ENCODE measurements at regions not wholly inside any gene's neighbourhood (a gene's known extent, or its start where the extent isn't known, plus 50 kb on each side); places are given as distances from the start of the nearest gene placed in this dataset.

DNA sequence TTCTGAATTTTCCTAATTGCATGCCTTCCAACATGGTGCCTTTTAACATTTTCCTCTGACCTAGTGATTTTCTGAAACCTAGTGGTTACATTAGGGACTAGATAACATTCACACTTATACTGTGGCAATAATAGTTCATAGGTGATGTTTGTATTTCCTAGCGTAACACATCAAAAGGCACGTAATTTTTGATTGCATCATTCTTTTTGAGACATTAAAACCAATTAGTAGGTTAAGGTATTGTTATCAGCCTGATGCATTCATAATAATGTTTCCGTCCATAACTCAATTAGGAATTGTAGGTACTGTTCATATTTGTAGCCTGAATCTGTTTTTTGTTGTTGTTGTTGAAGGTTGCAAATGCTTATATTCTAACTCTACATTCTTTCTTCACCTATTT lies 192.4 kb downstream of the ANXA1 start:
- intact Hi-C loops (cut with DNase I): no loop called here
- no peak for DNase-seq
- Histone ChIP-seq H3K9me3 (ENCODE audit: control insufficient read depth, low read length) (no peaks in the 10 kb centered on the region), H3K27ac (ENCODE audit: low read length) (no peak overlapping the region), H3K4me3 (ENCODE audit: low read length) (no peak overlapping the region), H3K4me1 (ENCODE audit: control insufficient read depth, insufficient read depth, low read length) (no peaks in the 10 kb centered on the region), H3K27me3 (ENCODE audit: control insufficient read depth, insufficient read depth) (no peaks in the 10 kb centered on the region)
- WGBS: 86% methylated on average over 3 of the region's 3 CpGs
- no peak for ATAC-seq

DNA sequence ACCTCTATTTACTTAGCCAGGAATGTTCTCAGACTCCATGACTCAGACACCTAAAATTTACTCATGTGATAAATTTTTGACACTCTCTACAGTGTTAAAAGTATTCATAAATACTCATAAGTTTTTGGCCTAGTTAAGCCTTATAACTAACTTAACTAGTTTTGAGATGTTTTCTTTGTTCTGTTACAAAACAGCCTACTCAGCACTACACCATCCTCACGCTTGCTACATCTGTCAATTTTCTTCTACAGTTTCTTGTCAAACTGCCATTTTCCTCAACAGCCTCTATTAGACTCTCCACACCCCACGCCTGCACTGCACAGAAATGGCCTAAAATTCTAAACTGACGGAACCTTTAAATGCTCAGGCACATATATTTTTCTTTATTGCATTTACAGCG lies 195.5 kb downstream of the ANXA1 start:
- H3K4me3 ChIP-seq (ENCODE audit: low read length): no peak overlapping the region
- DNase-seq (no peak), ATAC-seq (no peak)
- H3K27ac ChIP-seq (ENCODE audit: low read length): no peak overlapping the region
- intact Hi-C loops (cut with DNase I): no loop called here
- no peaks in the 10 kb centered on the region for H3K27me3 ChIP-seq (ENCODE audit: control insufficient read depth, insufficient read depth)
- H3K4me1 ChIP-seq (ENCODE audit: control insufficient read depth, insufficient read depth, low read length): no peaks in the 10 kb centered on the region
- H3K9me3 ChIP-seq (ENCODE audit: control insufficient read depth, low read length): no peaks in the 10 kb centered on the region
- 77% methylated on average over 4 of the region's 4 CpGs for WGBS

DNA sequence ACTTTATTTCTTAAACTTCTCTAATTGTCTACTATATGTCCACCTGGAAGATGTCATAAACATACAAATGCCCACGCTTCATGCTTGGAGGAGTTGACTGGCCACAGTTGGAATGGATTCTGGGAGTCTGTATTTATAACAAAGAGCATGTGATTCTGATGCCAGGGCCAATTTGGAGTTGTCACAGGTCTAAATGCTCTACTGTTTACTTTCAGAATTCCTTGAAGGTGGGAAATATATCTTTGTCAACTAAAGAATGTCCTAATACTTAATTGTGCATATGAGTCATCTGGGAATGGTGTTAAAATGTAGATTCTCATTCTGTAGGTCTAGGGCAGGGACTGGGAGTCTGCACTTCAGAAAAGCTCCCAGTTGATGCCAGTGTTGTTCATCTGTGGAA lies 196.1 kb downstream of the ANXA1 start:
- WGBS: 74% methylated on average over 1 of the region's 1 CpG
- H3K4me1 ChIP-seq (ENCODE audit: control insufficient read depth, insufficient read depth, low read length): no peaks in the 10 kb centered on the region
- ATAC-seq (no peak), DNase-seq (no peak)
- H3K27me3 ChIP-seq (ENCODE audit: control insufficient read depth, insufficient read depth): no peaks in the 10 kb centered on the region
- H3K27ac ChIP-seq (ENCODE audit: low read length): no peak overlapping the region
- intact Hi-C loops (cut with DNase I): no loop called here
- H3K9me3 ChIP-seq (ENCODE audit: control insufficient read depth, low read length): no peaks in the 10 kb centered on the region
- no peak overlapping the region for H3K4me3 ChIP-seq (ENCODE audit: low read length)

DNA sequence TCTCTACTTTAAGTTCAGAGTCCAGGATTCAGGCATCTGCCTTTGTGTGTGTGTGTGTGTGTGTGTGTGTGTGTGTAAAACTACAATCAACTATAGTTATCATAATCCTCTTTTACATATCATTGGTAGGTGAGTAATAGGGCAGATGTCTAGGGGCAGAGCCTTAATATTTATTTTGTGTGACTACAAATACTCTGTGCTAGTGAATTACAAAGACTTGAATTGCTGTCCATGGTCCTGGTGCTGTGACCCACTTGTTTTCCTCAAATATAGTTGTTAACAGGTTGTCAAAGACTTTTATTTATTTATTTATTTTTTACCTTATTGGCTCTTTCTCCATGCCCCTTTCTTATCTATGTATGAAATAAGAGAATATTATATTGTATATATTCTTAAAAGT lies 196.8 kb downstream of the ANXA1 start:
- Histone ChIP-seq H3K9me3 (ENCODE audit: control insufficient read depth, low read length) (no peaks in the 10 kb centered on the region), H3K27me3 (ENCODE audit: control insufficient read depth, insufficient read depth) (no peaks in the 10 kb centered on the region), H3K4me1 (ENCODE audit: control insufficient read depth, insufficient read depth, low read length) (no peaks in the 10 kb centered on the region), H3K27ac (ENCODE audit: low read length) (no peak overlapping the region), H3K4me3 (ENCODE audit: low read length) (no peak overlapping the region)
- intact Hi-C loops (cut with DNase I): no loop called here
- DNase-seq (no peak), ATAC-seq (no peak)

DNA sequence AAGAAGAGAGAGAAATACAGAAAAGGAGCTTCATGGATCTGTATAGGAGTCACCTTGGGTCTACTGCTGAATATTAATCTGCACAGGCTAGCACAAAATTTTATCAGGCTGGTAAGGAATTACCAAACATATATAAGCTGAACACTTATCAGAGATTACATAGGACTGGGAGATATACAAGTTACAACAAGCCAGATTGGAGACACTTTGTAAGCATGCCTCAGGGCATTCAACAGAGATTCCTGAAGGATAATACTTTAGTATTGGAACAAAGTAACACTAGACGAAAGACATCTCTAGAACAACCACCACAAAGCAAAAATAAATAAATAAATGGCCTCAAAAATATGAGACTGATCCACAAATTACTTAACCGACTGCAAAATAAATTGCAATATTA lies 197.8 kb downstream of the ANXA1 start:
- ATAC-seq (no peak), DNase-seq (no peak)
- intact Hi-C loops (cut with DNase I): no loop called here
- 66% methylated on average over 2 of the region's 2 CpGs for WGBS
- Histone ChIP-seq H3K9me3 (ENCODE audit: control insufficient read depth, low read length) (no peaks in the 10 kb centered on the region), H3K27ac (ENCODE audit: low read length) (no peak overlapping the region), H3K4me1 (ENCODE audit: control insufficient read depth, insufficient read depth, low read length) (no peaks in the 10 kb centered on the region), H3K4me3 (ENCODE audit: low read length) (no peak overlapping the region), H3K27me3 (ENCODE audit: control insufficient read depth, insufficient read depth) (no peaks in the 10 kb centered on the region)

DNA sequence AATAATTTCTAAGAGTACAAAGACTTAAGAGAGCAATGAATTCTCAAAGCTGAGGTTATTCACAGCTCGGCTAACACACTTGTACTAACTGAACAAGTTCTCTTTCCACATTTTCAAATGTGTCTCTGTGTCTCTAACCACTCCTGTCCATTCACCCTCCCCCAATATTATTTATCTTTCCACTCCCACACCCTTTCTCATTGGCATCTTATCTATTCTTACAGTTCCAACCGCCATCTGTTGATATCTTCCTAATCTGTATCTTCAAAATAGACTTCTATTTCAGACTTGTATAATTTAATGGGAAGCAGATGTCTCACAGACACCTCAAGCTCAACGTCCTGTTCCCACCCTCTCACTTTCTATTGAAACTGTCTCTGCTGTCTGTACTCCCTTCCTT lies 205.9 kb downstream of the ANXA1 start:
- no peaks in the 10 kb centered on the region for H3K4me1 ChIP-seq (ENCODE audit: control insufficient read depth, insufficient read depth, low read length)
- ATAC-seq: no peak
- no peak overlapping the region for H3K27ac ChIP-seq (ENCODE audit: low read length)
- H3K9me3 ChIP-seq (ENCODE audit: control insufficient read depth, low read length): no peaks in the 10 kb centered on the region
- intact Hi-C loops (cut with DNase I): no loop called here
- 17% methylated on average over 3 of the region's 3 CpGs for WGBS
- no peak for DNase-seq
- no peak overlapping the region for H3K4me3 ChIP-seq (ENCODE audit: low read length)
- H3K27me3 ChIP-seq (ENCODE audit: control insufficient read depth, insufficient read depth): no peaks in the 10 kb centered on the region

DNA sequence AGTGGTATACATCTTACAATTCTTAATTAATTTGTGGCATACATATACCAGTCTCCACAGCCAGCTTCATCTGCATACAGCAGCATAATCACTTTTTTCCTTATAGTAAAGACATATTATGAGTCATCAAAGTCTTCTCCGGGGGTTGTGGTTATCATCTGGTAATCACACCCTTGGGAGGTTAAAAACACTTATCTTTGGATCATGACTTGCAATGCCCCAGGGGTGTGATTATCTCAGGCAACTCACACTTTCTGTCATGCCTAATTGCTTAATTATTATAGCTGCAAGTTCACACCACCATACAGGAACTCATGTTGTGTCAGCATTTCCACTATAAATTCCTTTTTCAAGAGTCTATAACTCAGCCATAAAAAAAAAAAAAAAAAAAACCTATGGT lies 218.4 kb downstream of the ANXA1 start:
- ATAC-seq: no peak
- WGBS: 10% methylated on average over 1 of the region's 1 CpG
- H3K9me3 ChIP-seq (ENCODE audit: control insufficient read depth, low read length): no peaks in the 10 kb centered on the region

DNA sequence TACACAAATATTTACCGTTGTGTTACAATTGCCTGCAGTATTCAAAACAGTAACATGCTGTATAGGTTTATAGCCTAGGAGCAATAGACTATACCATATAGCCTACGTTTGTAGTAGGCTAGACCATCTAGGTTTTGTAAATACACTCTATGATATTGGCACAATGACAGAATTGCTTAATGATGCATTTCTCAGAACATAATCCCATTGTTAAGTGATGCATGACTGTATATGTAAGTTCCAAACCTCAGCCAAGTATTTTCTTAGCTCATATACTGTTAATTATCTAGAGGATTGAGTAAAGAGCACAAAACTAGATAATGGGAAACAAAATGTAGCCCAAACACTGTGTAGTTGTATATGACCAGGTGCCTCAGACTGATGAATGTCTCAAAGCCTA lies 220.1 kb downstream of the ANXA1 start:
- 48% methylated on average over 2 of the region's 2 CpGs for WGBS
- Histone ChIP-seq H3K9me3 (ENCODE audit: control insufficient read depth, low read length) (no peaks in the 10 kb centered on the region), H3K4me3 (ENCODE audit: low read length) (no peak overlapping the region), H3K4me1 (ENCODE audit: control insufficient read depth, insufficient read depth, low read length) (no peaks in the 10 kb centered on the region), H3K27me3 (ENCODE audit: control insufficient read depth, insufficient read depth) (no peaks in the 10 kb centered on the region), H3K27ac (ENCODE audit: low read length) (no peak overlapping the region)
- DNase-seq: no peak
- no peak for ATAC-seq
- intact Hi-C loops (cut with DNase I): no loop called here

More for the DNA sequence above, 218.4 kb downstream of the ANXA1 start:
- intact Hi-C loops (cut with DNase I): no loop called here
- Histone ChIP-seq H3K4me1 (ENCODE audit: control insufficient read depth, insufficient read depth, low read length) (no peaks in the 10 kb centered on the region), H3K4me3 (ENCODE audit: low read length) (no peak overlapping the region), H3K27ac (ENCODE audit: low read length) (no peak overlapping the region), H3K27me3 (ENCODE audit: control insufficient read depth, insufficient read depth) (no peaks in the 10 kb centered on the region)
- DNase-seq: no peak

DNA sequence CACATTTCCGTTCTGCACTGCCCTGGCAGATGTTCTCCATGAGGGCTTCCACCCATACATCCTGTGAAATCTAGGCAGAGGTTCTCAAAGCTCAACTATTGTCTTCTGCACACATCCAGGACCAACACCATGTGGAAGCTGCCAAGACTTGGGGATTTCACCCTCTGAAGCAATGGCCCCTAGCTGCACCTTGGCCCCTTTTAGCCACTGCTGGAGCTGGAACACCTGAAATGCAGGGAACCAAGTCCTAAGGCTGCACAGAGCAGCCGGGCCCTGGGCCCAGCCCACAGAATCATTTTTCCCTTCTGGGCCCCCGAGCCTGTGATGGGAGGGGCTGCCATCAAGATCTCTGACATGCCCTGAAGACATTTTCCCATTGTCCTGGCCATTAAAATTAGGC lies 228.7 kb downstream of the ANXA1 start:
- H3K4me1 ChIP-seq (ENCODE audit: control insufficient read depth, insufficient read depth, low read length): no peaks in the 10 kb centered on the region
- no peaks in the 10 kb centered on the region for H3K9me3 ChIP-seq (ENCODE audit: control insufficient read depth, low read length)
- 65% methylated on average over 3 of the region's 3 CpGs for WGBS
- intact Hi-C loops (cut with DNase I): no loop called here
- H3K4me3 ChIP-seq (ENCODE audit: low read length): no peak overlapping the region
- DNase-seq (no peak), ATAC-seq (no peak)
- H3K27ac ChIP-seq (ENCODE audit: low read length): no peak overlapping the region
- no peaks in the 10 kb centered on the region for H3K27me3 ChIP-seq (ENCODE audit: control insufficient read depth, insufficient read depth)

DNA sequence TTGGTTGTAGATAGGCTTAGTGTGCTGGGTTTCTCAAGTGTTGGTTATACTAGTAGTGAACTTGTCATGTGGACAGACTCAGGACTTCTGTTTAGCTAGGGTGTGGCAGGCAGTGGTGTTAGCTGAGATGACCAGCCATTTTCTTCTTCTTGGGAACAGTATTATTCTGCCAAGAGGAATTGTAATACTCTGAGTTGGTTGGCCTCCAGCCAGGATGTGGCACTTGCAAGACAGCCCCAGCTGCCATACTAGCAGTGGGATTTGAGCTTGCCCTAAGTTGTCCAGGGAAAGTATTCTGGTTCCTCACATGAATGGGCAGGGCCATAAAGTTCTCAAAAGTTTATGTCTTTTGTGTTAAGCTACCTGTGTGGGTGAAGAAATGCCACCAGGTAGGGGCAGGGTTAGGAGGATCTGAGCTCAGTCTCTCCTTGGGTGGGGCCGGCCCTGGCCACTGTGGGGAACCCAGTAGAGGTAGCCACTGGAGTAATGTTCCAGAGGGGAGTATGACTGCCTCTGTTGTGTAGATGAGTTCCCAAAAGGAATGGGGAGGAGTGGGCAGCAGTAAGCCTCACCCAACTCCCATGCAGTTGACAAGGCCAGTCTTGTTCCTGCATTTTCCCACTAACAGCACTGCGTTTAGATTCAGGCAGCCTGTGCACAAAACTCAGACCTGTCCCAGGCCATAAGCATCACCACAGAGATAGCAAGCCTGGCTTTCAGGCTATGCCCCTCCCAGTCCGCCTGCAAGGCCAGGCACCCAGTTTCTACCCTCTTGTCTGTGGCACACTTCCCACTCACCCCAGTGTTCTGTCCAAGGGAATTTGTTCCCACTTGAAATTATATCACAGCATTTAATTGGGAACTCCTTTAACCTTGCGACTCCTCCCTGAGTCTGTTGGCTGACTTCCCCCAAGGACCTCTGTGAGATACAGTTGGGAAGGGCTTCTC lies 250.7 kb downstream of the ANXA1 start:
- no peak for DNase-seq
- no peaks in the 10 kb centered on the region for H3K4me1 ChIP-seq (ENCODE audit: control insufficient read depth, insufficient read depth, low read length)
- no peak overlapping the region for H3K4me3 ChIP-seq (ENCODE audit: low read length)
- WGBS: 85% methylated on average over 4 of the region's 4 CpGs
- no peaks in the 10 kb centered on the region for H3K9me3 ChIP-seq (ENCODE audit: control insufficient read depth, low read length)
- H3K27ac ChIP-seq (ENCODE audit: low read length): no peak overlapping the region
- intact Hi-C loops (cut with DNase I): no loop called here
- H3K27me3 ChIP-seq (ENCODE audit: control insufficient read depth, insufficient read depth): no peaks in the 10 kb centered on the region
- peak in 1 of 2 donors; percentile 45 for ATAC-seq

DNA sequence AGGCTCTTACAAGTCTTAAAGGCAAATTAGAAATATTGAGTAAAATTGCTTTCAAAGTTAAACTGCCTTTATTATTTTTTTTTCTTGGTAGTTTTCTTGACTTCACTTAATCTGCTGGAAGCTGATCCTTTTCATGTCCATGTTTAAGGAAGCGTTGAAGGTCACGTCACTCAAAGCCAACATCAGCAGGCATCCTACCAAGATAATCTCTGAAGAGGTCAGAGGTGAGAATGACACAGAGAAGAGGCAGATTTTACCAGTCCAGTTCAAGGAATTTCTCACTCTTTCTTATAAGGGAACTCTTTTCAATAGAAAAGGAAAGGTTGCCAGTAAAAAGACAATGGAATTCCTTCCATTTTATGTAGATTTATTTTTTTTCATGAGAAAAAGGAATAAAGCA lies 259.8 kb downstream of the ANXA1 start:
- no peaks in the 10 kb centered on the region for H3K9me3 ChIP-seq (ENCODE audit: control insufficient read depth, low read length)
- DNase-seq (no peak), ATAC-seq (no peak)
- H3K27ac ChIP-seq (ENCODE audit: low read length): no peak overlapping the region
- intact Hi-C loops (cut with DNase I): no loop called here
- no peak overlapping the region for H3K4me3 ChIP-seq (ENCODE audit: low read length)
- H3K4me1 ChIP-seq (ENCODE audit: control insufficient read depth, insufficient read depth, low read length): no peaks in the 10 kb centered on the region
- no peaks in the 10 kb centered on the region for H3K27me3 ChIP-seq (ENCODE audit: control insufficient read depth, insufficient read depth)
- WGBS: 31% methylated on average over 2 of the region's 2 CpGs

DNA sequence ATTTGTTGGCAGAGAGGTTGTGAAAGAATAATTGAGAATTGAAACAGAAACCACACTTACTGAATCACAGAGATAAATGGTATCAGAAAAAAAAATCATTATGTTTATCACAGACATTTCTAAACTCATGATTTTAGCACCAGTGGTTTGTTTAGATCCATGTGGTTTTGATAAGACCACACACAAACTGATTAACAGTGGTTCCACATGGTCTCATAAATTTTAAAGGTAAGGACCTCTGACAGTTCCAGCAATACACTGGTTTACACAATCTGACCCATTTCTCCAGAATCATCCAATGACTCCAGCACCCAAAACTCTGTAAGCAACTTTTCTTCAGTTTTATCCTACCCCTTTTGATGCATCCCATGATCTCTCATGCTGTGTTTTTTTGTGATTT lies 261.2 kb downstream of the ANXA1 start:
- Histone ChIP-seq H3K4me1 (ENCODE audit: control insufficient read depth, insufficient read depth, low read length) (no peaks in the 10 kb centered on the region), H3K27ac (ENCODE audit: low read length) (no peak overlapping the region), H3K27me3 (ENCODE audit: control insufficient read depth, insufficient read depth) (no peaks in the 10 kb centered on the region), H3K9me3 (ENCODE audit: control insufficient read depth, low read length) (no peaks in the 10 kb centered on the region), H3K4me3 (ENCODE audit: low read length) (no peak overlapping the region)
- ATAC-seq: no peak
- no peak for DNase-seq
- intact Hi-C loops (cut with DNase I): no loop called here

All from right cardiac atrium (tissue), 5 donors.